GM18517 (cell line): ENCODE measurements at regions not wholly inside any gene's neighbourhood (a gene's known extent, or its start where the extent isn't known, plus 50 kb on each side); places are given as distances from the start of the nearest gene placed in this dataset.
A peak's percentile ranks its signal among the peaks of the same experiment; 100 is the strongest.

ENCODE experiments used
- ATAC-seq: cut with Tn5 transposase; IDR thresholded peaks from one replicate; pipeline ENCODE4 v1.9.1; 2021; ENCODE audit warnings: mild to moderate bottlenecking, moderate library complexity; ENCODE audit not compliant: unreplicated experiment

GRCh38 chr5:90135779-90136378 is 273.7 kb downstream of the CETN3 start:
- ATAC-seq = no peak

DNA sequence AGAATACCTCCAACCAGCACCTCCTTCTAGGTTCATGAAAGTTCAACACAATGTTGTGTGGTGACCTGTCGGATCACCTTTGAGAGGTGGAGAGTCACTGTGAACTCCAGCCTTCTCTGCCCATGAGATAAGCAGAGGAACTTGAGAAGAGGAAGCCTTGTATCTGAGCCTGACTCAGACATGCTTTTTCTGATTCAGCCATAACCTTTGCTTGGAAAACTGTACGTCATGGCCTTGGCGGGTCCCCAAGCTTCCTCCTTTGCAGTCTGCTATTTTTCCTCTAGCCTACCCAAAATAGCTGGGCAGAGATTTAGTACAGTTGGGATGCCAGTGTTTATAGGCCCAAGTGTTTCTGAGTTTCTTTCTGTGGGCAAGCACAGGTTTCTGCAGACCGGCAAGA is 274.7 kb downstream of the CETN3 start:
- no peak for ATAC-seq

- no peak for ATAC-seq
Observed at GRCh38 chr5:90134381-90134780, 275.2 kb downstream of the CETN3 start.

DNA sequence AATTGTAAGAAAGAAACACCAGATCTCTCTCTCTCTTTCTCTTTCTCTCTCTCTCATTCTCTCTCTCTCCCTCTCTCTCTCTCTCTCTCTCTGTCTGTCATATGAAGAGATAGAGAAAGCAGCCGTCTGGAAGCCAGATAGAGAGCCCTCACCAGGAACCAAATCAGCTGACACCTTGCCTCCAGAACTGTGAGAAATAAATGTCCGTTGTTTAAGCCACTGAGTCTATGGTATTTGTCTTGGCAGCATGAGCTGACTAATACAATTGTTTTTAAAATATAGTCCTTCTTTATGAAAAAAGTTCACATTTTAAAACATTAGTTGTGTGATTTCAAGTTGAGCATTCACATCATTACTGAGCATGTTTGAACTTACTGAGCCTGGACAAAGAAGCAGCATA is 275.6 kb downstream of the CETN3 start:
- no peak for ATAC-seq

GRCh38 chr5:90131383-90132133 is 278.0 kb downstream of the CETN3 start:
- ATAC-seq = peak; percentile 73

GRCh38 chr5:90128551-90128950 is 281.0 kb downstream of the CETN3 start:
- ATAC-seq = no peak

GRCh38 chr5:90119531-90119971 is 290.0 kb downstream of the CETN3 start:
- ATAC-seq = no peak

GRCh38 chr5:90117005-90117404 is 292.6 kb downstream of the CETN3 start:
- ATAC-seq = no peak

DNA sequence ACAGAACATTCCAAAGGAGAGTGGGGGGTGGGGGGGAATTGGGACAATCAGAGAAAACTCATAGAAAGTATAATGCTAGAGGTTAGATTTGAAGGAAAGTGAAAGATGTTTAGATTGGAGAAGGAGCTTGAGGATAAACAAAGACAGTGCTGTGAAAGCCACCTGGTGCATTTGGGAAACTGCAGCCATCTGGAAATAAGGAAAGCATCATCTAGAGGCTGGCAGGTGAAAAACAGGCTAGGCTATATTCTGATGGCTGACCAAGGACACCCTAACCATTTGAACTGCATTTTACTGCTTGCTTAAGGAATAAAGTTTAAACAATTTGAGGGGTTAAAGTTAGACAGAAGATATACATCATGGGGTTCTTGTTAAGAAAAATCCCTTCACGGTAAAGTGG is 296.4 kb downstream of the CETN3 start:
- no peak for ATAC-seq

GRCh38 chr5:90112033-90112692 is 297.4 kb downstream of the CETN3 start:
- no peak for ATAC-seq

DNA sequence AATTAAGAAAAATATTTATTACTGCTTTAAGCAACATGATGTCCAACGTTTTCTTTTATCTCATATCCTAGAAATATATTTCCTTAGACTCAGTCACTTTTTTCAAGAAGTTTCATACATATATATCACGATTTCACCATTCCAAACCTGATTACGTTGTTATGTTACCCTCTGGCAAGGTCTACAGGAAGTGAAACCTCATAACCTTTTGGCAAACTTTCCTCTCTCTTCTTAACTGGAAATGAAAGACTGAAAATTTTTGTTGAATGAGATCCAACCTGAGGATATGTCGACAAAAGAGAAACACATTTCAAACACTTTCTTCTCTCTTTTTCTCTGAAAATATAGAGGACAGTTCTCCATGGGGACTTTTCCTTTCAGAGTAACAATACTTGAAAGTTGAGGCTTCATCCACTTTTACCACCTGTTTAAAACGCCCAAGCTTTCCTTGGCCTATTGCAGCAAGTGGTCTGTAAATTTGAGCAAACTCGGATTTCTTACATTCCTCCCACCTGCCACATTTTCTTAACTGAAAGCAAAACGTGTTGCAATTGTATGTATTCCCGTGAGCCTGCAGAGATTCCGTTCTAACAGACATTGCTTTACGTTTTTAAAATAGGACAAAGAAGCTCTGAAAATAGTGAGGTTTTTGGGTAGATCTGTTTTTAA is 298.1 kb downstream of the CETN3 start:
- ATAC-seq = no peak

DNA sequence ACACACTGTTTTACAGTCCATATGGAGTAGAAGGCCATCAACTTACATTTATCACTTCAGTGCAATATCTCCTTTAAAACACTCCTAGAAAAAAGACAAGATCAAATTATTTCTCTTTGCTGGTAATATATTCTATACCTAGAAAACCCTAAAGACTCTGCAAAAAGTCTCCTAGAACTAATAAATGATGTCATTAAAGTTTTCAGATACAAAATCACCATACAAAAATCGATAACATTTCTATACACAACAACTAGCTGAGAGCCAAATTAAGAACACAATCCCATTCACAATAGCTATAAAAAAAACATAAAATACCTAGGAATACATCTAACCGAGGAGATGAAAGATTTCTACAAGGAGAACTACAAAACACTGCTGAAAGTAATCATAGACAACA is 300.3 kb downstream of the CETN3 start:
- no peak for ATAC-seq

DNA sequence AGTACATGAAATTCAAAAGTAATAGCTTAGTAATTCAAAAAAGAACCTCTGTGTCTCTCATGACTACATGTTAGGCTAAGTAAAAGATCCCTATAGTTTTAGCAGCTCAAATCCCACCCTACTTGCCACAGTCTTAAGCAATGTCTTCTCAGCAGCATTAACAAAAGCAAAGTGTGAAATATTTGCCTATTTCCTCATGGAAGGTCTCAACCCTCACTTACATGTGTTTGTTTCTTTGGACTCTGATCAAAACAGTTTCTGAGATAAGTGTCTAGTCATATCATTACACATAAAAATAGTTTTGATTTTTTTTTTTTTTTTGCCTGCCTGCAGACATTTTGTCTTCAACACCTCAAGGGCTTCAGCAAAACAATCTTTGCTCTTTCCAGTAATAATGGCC is 310.5 kb downstream of the CETN3 start:
- no peak for ATAC-seq

- no peak for ATAC-seq
Observed at GRCh38 chr5:90097082-90097477, 312.5 kb downstream of the CETN3 start.

GRCh38 chr5:90096415-90097081 is 313.0 kb downstream of the CETN3 start:
- ATAC-seq = no peak

GRCh38 chr5:90095292-90096060 is 314.1 kb downstream of the CETN3 start:
- no peak for ATAC-seq

DNA sequence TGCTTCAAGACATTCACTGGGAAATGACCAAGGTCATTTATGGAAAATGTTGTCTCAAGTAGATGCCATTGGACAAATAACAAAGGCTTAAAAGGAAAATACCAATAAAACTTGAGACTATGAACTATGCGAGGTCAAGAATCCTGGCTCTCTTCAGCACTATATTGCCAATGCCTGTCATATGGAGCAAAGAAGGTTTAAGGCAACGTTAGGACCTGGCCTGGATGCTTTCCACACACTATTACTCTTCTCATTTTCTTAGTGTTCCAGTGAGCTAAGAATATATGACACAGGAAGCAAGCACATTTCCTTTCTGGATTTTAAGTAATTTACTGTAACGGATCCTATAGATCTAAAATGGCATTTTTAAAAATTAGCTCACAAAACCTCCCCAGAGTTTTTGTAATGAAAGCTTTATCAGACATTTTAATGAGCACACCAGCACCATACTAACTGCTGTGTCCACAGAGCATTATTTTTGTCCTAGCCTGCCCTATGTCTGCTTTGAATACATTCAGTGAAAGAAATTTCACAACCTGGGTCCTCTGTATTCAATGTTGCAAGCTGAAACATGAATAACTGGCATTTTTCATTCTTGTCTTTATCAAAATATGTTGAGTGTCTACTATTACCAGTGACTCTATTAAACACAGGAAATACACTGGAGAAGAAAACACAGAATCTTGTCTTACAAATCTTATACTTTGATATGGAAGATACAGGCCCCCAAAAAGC is 315.6 kb downstream of the CETN3 start:
- ATAC-seq = no peak

GRCh38 chr5:90092734-90093133 is 316.8 kb downstream of the CETN3 start:
- no peak for ATAC-seq

DNA sequence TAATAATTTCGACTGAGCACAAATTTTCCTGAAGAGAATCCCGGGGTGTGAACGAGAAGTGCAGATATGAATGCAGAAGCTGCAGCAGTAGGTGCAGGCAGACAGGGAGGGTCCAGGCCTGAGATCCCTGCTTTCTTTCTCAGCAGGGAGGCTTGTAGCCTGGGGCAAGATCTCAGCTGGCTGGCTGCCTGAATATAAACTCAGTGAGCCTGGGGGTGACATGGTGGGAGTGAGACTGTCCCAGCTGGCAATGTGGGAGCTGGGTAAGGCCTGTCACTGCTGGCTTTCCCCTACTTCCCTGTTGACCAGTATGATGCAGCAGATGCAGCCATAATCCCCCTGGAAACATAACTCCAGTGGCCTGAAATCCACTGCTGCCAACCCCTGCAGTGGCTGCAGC is 325.2 kb downstream of the CETN3 start:
- no peak for ATAC-seq
